ENCODE measurements at regions not wholly inside any gene's neighbourhood (a gene's known extent, or its start where the extent isn't known, plus 50 kb on each side); places are given as distances from the start of the nearest gene placed in this dataset.

- no peak for DNase-seq
Observed at GRCh38 chr9:21672761-21673160, 129.7 kb upstream of the MTAP start.

GRCh38 chr9:21674894-21675293, 127.5 kb upstream of the MTAP start:
- DNase-seq, result no peak

GRCh38 chr9:21677387-21677786, 125.0 kb upstream of the MTAP start:
- peak; percentile 20 for DNase-seq

- DNase-seq, result peak; percentile 25
Observed at GRCh38 chr9:21677834-21678233, 124.6 kb upstream of the MTAP start.

GRCh38 chr9:21679432-21679831, 123.0 kb upstream of the MTAP start:
- DNase-seq, result no peak

- no peak for DNase-seq
Observed at GRCh38 chr9:21680590-21680989, 121.8 kb upstream of the MTAP start.

GRCh38 chr9:21681641-21682040, 120.8 kb upstream of the MTAP start:
- no peak for DNase-seq

GRCh38 chr9:21682381-21682780, 120.1 kb upstream of the MTAP start:
- no peak for DNase-seq

GRCh38 chr9:21682981-21683380, 119.5 kb upstream of the MTAP start:
- peak; percentile 12 for DNase-seq

GRCh38 chr9:21683484-21684175, 118.8 kb upstream of the MTAP start:
- no peak for DNase-seq

GRCh38 chr9:21684231-21684630, 118.2 kb upstream of the MTAP start:
- no peak for DNase-seq

GRCh38 chr9:21684831-21685362, 117.5 kb upstream of the MTAP start:
- peak; percentile 29 for DNase-seq

GRCh38 chr9:21685502-21685901, 116.9 kb upstream of the MTAP start:
- DNase-seq, result no peak

GRCh38 chr9:21686738-21687137, 115.7 kb upstream of the MTAP start:
- no peak for DNase-seq

- DNase-seq, result no peak
Observed at GRCh38 chr9:21687351-21687750, 115.1 kb upstream of the MTAP start.

- DNase-seq, result peak; percentile 44
Observed at GRCh38 chr9:21688108-21689102, 114.0 kb upstream of the MTAP start.

- no peak for DNase-seq
Observed at GRCh38 chr9:21689854-21690253, 112.6 kb upstream of the MTAP start.

- no peak for DNase-seq
Observed at GRCh38 chr9:21690561-21690960, 111.9 kb upstream of the MTAP start.

GRCh38 chr9:21692390-21692789, 110.0 kb upstream of the MTAP start:
- DNase-seq, result no peak

GRCh38 chr9:21694424-21694823, 108.0 kb upstream of the MTAP start:
- DNase-seq, result no peak

- no peak for DNase-seq
Observed at GRCh38 chr9:21695443-21695842, 107.0 kb upstream of the MTAP start.

- DNase-seq, result no peak
Observed at GRCh38 chr9:21695874-21696341, 106.5 kb upstream of the MTAP start.

GRCh38 chr9:21696411-21696871, 106.0 kb upstream of the MTAP start:
- DNase-seq, result no peak

Data from NCI-H774 (cell line).